ENCODE measurements at regions not wholly inside any gene's neighbourhood (a gene's known extent, or its start where the extent isn't known, plus 50 kb on each side); places are given as distances from the start of the nearest gene placed in this dataset.

GRCh38 chr5:3322642-3323041 is 273.0 kb upstream of the IRX1 start:
- DNase-seq = no peak
- no peaks in the 10 kb centered on the region for H3K36me3 ChIP-seq
- intact Hi-C loops (cut with DNase I; ENCODE audit: low total_unique reads) (no loop called here), in situ Hi-C loops (cut with MboI; ENCODE audit: low pct_ligation_motif_present in 1 of 4, low pct_unique_long_range_greater_than_20kb in 1 of 4, low sequenced_read_pairs in 3 of 4) (no loop called here)
- no peaks in the 10 kb centered on the region for H3K4me1 ChIP-seq
- TF ChIP-seq EP300 (IDR thresholded peaks at IDR 0.05; ENCODE audit: low read depth) (no peak), POLR2AphosphoS5 (IDR thresholded peaks at IDR 0.05) (no peak), CTCF (IDR thresholded peaks at IDR 0.05) (no peak), POLR2A (IDR thresholded peaks at IDR 0.05) (no peak)
- no peak overlapping the region for H3K27ac ChIP-seq
- no peaks in the 10 kb centered on the region for H3K9me3 ChIP-seq
- 98 to 100% methylated on average over 2 to 3 of the region's 3 CpGs for WGBS, 2 donors (ENCODE audit: low coverage in 1 of 2)
- no peaks in the 10 kb centered on the region for H3K27me3 ChIP-seq
- no peak overlapping the region for H3K4me3 ChIP-seq

- no peaks in the 10 kb centered on the region for H3K36me3 ChIP-seq
- intact Hi-C loops (cut with DNase I; ENCODE audit: low total_unique reads) = no loop called here
- H3K27me3 ChIP-seq = no peaks in the 10 kb centered on the region
- H3K4me3 ChIP-seq = no peak overlapping the region
- no peaks in the 10 kb centered on the region for H3K4me1 ChIP-seq
- no peaks in the 10 kb centered on the region for H3K9me3 ChIP-seq
- no peak for TF ChIP-seq EP300 (IDR thresholded peaks at IDR 0.05; ENCODE audit: low read depth)
- no peak for TF ChIP-seq POLR2A (IDR thresholded peaks at IDR 0.05)
- no peak for TF ChIP-seq POLR2AphosphoS5 (IDR thresholded peaks at IDR 0.05)
- TF ChIP-seq CTCF (IDR thresholded peaks at IDR 0.05) = no peak
- H3K27ac ChIP-seq = no peak overlapping the region
- 78% methylated on average over 9 of the region's 10 CpGs; no CpG with 5 or more reads in 1 of the 2 donors for WGBS, 2 donors (ENCODE audit: low coverage in 1 of 2)
- no peak for DNase-seq
- in situ Hi-C loops (cut with MboI; ENCODE audit: low pct_ligation_motif_present in 1 of 4, low pct_unique_long_range_greater_than_20kb in 1 of 4, low sequenced_read_pairs in 3 of 4) = no loop called here
These were observed 273.7 kb upstream of the IRX1 start for GRCh38 chr5:3321923-3322322.

GRCh38 chr5:3321119-3321760 is 274.4 kb upstream of the IRX1 start:
- H3K4me3 ChIP-seq = no peak overlapping the region
- WGBS, 2 donors (ENCODE audit: low coverage in 1 of 2) = 69 to 75% methylated on average over 6 to 11 of the region's 11 CpGs
- no peaks in the 10 kb centered on the region for H3K36me3 ChIP-seq
- H3K4me1 ChIP-seq = no peaks in the 10 kb centered on the region
- TF ChIP-seq EP300 (IDR thresholded peaks at IDR 0.05; ENCODE audit: low read depth) (no peak), POLR2AphosphoS5 (IDR thresholded peaks at IDR 0.05) (no peak), CTCF (IDR thresholded peaks at IDR 0.05) (no peak), POLR2A (IDR thresholded peaks at IDR 0.05) (no peak)
- no peak overlapping the region for H3K27ac ChIP-seq
- intact Hi-C loops (cut with DNase I; ENCODE audit: low total_unique reads) = no loop called here
- H3K9me3 ChIP-seq = no peaks in the 10 kb centered on the region
- no peaks in the 10 kb centered on the region for H3K27me3 ChIP-seq
- in situ Hi-C loops (cut with MboI; ENCODE audit: low pct_ligation_motif_present in 1 of 4, low pct_unique_long_range_greater_than_20kb in 1 of 4, low sequenced_read_pairs in 3 of 4) = no loop called here
- DNase-seq = no peak

GRCh38 chr5:3320317-3320875 is 275.2 kb upstream of the IRX1 start:
- no peaks in the 10 kb centered on the region for H3K4me1 ChIP-seq
- no peaks in the 10 kb centered on the region for H3K9me3 ChIP-seq
- H3K27ac ChIP-seq = no peak overlapping the region
- WGBS, 2 donors (ENCODE audit: low coverage in 1 of 2) = 68 to 82% methylated on average over 8 to 19 of the region's 19 CpGs
- TF ChIP-seq CTCF (IDR thresholded peaks at IDR 0.05) (no peak), POLR2AphosphoS5 (IDR thresholded peaks at IDR 0.05) (no peak), POLR2A (IDR thresholded peaks at IDR 0.05) (no peak), EP300 (IDR thresholded peaks at IDR 0.05; ENCODE audit: low read depth) (no peak)
- no peaks in the 10 kb centered on the region for H3K36me3 ChIP-seq
- intact Hi-C loops (cut with DNase I; ENCODE audit: low total_unique reads) (no loop called here), in situ Hi-C loops (cut with MboI; ENCODE audit: low pct_ligation_motif_present in 1 of 4, low pct_unique_long_range_greater_than_20kb in 1 of 4, low sequenced_read_pairs in 3 of 4) (no loop called here)
- no peaks in the 10 kb centered on the region for H3K27me3 ChIP-seq
- no peak for DNase-seq
- H3K4me3 ChIP-seq = no peak overlapping the region

All from transverse colon (tissue), 4 donors.